ENCODE measurements at regions not wholly inside any gene's neighbourhood (a gene's known extent, or its start where the extent isn't known, plus 50 kb on each side); places are given as distances from the start of the nearest gene placed in this dataset.

DNA sequence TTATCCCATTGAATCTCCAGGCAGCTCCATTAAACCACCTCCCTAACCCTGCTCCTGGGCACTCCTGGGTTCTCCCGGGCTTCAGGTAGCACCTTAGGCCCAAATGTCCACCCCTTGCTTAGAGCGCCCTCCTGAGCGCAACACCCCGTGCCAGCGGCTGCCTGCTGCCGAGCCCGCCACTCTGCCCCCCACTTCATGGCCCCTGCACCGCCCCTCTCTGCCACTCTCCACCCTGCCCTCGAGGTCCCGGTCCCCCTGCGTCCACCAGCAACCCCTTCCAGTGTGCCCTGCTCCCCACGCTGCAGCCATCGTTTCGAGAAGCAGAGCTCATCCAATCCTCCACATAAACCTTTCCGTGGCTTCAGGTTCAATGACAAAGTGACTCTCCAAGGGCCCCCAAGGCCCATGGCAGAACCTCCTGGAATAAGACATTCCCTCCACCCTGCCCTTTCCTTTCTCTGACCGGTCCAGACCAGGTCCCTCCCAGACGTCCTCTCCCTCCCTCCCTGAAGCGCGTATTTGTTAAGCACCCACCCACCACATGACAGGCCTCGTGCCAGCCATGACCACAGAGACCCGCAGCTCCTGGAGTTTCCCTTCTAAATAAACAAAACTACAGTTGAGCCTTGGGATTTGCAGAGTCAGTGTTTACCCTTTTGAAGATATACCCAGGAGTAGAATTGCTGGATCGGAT lies 66.6 kb downstream of the ARHGEF18 start:
- no peak overlapping the region for H2BK12ac ChIP-seq (ENCODE audit: low read depth, low read length)
- no peak overlapping the region for H3K23ac ChIP-seq (ENCODE audit: insufficient read length)
- 76% methylated on average over 17 of the region's 22 CpGs; no CpG with 5 or more reads in 1 of the 2 experiments for WGBS, 2 experiments (ENCODE audit: extremely low coverage in 1 of 2, insufficient coverage in 1 of 2, insufficient read length in 1 of 2, insufficient replicate concordance in 2 of 2, low coverage in 1 of 2, low lambda C conversion rate in 2 of 2, missing lambda C conversion rate in 1 of 2)
- no peak overlapping the region for H2BK15ac ChIP-seq (ENCODE audit: low read length)
- no peak overlapping the region for H3K18ac ChIP-seq (ENCODE audit: extremely low read depth, low read length)
- no peaks in the 10 kb centered on the region for H3K27me3 ChIP-seq (replicated peaks in 1 of 4; ENCODE audit: control insufficient read depth in 3 of 4, extremely low read depth in 1 of 4, insufficient read depth in 3 of 4, low read length in 3 of 4)
- no peak overlapping the region for H4K91ac ChIP-seq (replicated peaks; ENCODE audit: insufficient read length, low read length)
- H3K9ac ChIP-seq (replicated peaks in 1 of 4; ENCODE audit: extremely low read depth in 1 of 4, low read depth in 3 of 4, low read length in 3 of 4) = no peak overlapping the region
- H3K79me1 ChIP-seq (ENCODE audit: low read depth, low read length) = peaks cover 4% of the 10 kb centered on the region; the same call in 1 of the 2 replicates
- FAIRE-seq (no peak), DNase-seq (ENCODE audit: low read depth in 1 of 2, low spot score in 2 of 2) (no peak)
- no peak overlapping the region for H4K5ac ChIP-seq (ENCODE audit: insufficient read length, low read depth, low read length)
- no peak overlapping the region for H2BK120ac ChIP-seq (replicated peaks; ENCODE audit: low read depth, low read length)
- H2AFZ ChIP-seq (ENCODE audit: low read length) = no peak overlapping the region
- H3K14ac ChIP-seq (ENCODE audit: insufficient read length) = no peak overlapping the region
- no peaks in the 10 kb centered on the region for H3K9me3 ChIP-seq (ENCODE audit: insufficient read depth in 2 of 2, low read depth in 1 of 2, low read length in 1 of 2)
- H3K27ac ChIP-seq (ENCODE audit: low read depth, low read length) = no peak overlapping the region
- peak overlapping the region; percentile 39; the same call in 1 of the 2 replicates for H2AK5ac ChIP-seq (ENCODE audit: low read depth, low read length)
- H4K8ac ChIP-seq (ENCODE audit: extremely low read depth, insufficient read depth, low read length) = no peak overlapping the region
- no peak overlapping the region for H2BK20ac ChIP-seq (ENCODE audit: low read length)
- H3K4ac ChIP-seq (replicated peaks; ENCODE audit: insufficient read length, low read depth, low read length) = no peak overlapping the region
- no peak overlapping the region for H3K4me3 ChIP-seq (ENCODE audit: extremely low read depth in 1 of 4, insufficient read depth in 2 of 4, low read depth in 3 of 4, low read length in 4 of 4)
- no peaks in the 10 kb centered on the region for H3K36me3 ChIP-seq (ENCODE audit: control insufficient read depth in 2 of 4, insufficient read depth in 4 of 4, low read length in 3 of 4)
- H3K4me1 ChIP-seq (replicated peaks in 1 of 4; ENCODE audit: control insufficient read depth in 3 of 4, insufficient read depth in 4 of 4, low read length in 3 of 4) = peaks cover 0 to 2% (median 0%) of the 10 kb centered on the region in 4 experiments; a peak in 2 of 7 replicates
- no peaks in the 10 kb centered on the region for H3K23me2 ChIP-seq (ENCODE audit: low read depth, low read length)
- H3K56ac ChIP-seq (replicated peaks; ENCODE audit: insufficient read length, low read depth, low read length) = no peak overlapping the region
- peaks cover 2 to 10% of the 10 kb centered on the region in 2 experiments for H4K20me1 ChIP-seq (replicated peaks in 1 of 2; ENCODE audit: control insufficient read depth in 1 of 2, insufficient read depth in 2 of 2, low read length in 2 of 2)
- no peak overlapping the region for H2BK5ac ChIP-seq (ENCODE audit: low read depth, low read length)
- peaks cover 0 to 24% of the 10 kb centered on the region in 2 experiments; a peak in 2 of 4 replicates for H3K79me2 ChIP-seq (ENCODE audit: control insufficient read depth in 1 of 2, insufficient read depth in 2 of 2, low read length in 2 of 2)
- CTCF ChIA-PET (ENCODE audit: partially characterized antibody) = interaction anchor here (0.6 to 2.0 kb wide), 8 partner anchors 9 to 1097 kb away, joined by 3 to 7 read pairs (median 3); no protein-coding TSS in a partner anchor
- POLR2A ChIA-PET (ENCODE audit: partially characterized antibody) = no interaction called here
- no peak overlapping the region for H3K4me2 ChIP-seq (ENCODE audit: insufficient read depth in 1 of 2, low read depth in 2 of 2, low read length in 2 of 2)
- TF ChIP-seq KDM5A (IDR thresholded peaks at IDR 0.05; ENCODE audit: low read length) (no peak), RNF2 (IDR thresholded peaks at IDR 0.05; ENCODE audit: borderline replicate concordance, low read depth, low read length, missing control alignments, poor library complexity, severe bottlenecking) (no peak), BACH1 (IDR thresholded peaks at IDR 0.05; ENCODE audit: low read length) (no peak), SUZ12 (IDR thresholded peaks at IDR 0.05; ENCODE audit: low read length) (no peak), RAD21 (IDR thresholded peaks at IDR 0.05 in 1 of 2, conservative IDR thresholded peaks at IDR 0.05 in 1 of 2; ENCODE audit: low read depth in 2 of 2, low read length in 2 of 2) (peak in 1 of 2 experiments; percentile 19; a peak in 2 of 4 replicates), RXRA (IDR thresholded peaks at IDR 0.05; ENCODE audit: insufficient read depth, low read depth, low read length) (no peak), TAF1 (IDR thresholded peaks at IDR 0.05; ENCODE audit: low read depth, low read length) (no peak), CBX8 (IDR thresholded peaks at IDR 0.05; ENCODE audit: borderline replicate concordance, low read depth, low read length) (no peak), TBP (IDR thresholded peaks at IDR 0.05; ENCODE audit: low read depth, low read length) (no peak)
